Ectodermal cell (in vitro differentiated cells): ENCODE measurements at regions not wholly inside any gene's neighbourhood (a gene's known extent, or its start where the extent isn't known, plus 50 kb on each side); places are given as distances from the start of the nearest gene placed in this dataset.

Experiments
- H3K27ac ChIP-seq: 2 replicates; pipeline ENCODE4 v1.7.0; 2013; ENCODE audit warnings: mild to moderate bottlenecking, low read depth, low read length; ENCODE audit not compliant: insufficient read depth, poor library complexity, severe bottlenecking
- H3K27me3 ChIP-seq: 2 replicates; pipeline ENCODE4 v1.7.0; 2013; ENCODE audit warnings: mild to moderate bottlenecking, low read length; ENCODE audit not compliant: insufficient read depth, control insufficient read depth, poor library complexity, severe bottlenecking
- H3K36me3 ChIP-seq: one replicate; pipeline ENCODE4 v1.7.0; 2013; ENCODE audit warnings: low read length; ENCODE audit not compliant: control insufficient read depth, insufficient read depth
- H3K4me1 ChIP-seq: one replicate; pipeline ENCODE4 v1.7.0; 2013; ENCODE audit warnings: low read length; ENCODE audit not compliant: control insufficient read depth, insufficient read depth
- H3K4me3 ChIP-seq: 2 replicates; pipeline ENCODE4 v1.7.0; 2013; ENCODE audit warnings: low read depth, low read length, control low read depth; ENCODE audit not compliant: insufficient read depth
- H3K9me3 ChIP-seq: 2 replicates; pipeline ENCODE4 v1.7.0; 2013; ENCODE audit warnings: mild to moderate bottlenecking, low read length, moderate library complexity; ENCODE audit not compliant: control insufficient read depth
- WGBS, 2 experiments: methylation state at CpG; one replicate each; pipeline ENCODE4 v1.1.7; 2013; ENCODE audit warnings: missing lambda C conversion rate in 2 of 2; 5-methylcytosine and 5-hydroxymethylcytosine counted together

GRCh38 chr6:10101551-10102252, 313.2 kb downstream of the TFAP2A start:
- Histone ChIP-seq H3K4me1 (no peaks in the 10 kb centered on the region), H3K9me3 (no peaks in the 10 kb centered on the region)
- 93 to 96% methylated on average over 4 of the region's 4 CpGs for WGBS, 2 experiments

DNA sequence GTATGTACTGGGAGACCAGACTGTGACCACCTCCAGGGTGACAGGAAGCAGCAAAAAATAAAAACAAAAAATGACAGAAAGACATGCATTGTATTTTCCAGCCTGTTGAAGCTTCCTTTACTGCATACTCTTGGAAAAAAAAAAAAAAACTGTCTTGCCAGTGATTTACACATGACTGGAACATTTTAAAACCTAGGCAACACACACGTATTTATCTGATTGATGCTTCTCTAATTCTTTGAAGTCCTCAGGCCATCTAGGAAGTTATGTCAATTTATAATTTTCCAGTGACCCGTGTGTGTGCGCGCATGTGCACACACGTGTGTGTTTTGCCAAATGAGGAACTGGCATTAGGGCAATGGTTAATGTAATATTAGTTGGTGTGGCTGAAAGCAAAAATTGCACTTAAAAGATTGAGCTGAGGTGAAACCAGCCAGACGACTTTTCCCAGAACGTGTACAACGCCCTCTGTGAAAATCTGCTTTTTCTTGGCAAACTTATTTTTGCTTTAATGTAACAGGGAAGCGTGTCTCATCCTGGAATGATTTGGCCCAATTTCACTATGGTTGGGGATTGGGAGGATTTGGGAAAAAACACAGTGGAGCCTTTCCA, 315.2 kb downstream of the TFAP2A start:
- H3K4me1 ChIP-seq: no peaks in the 10 kb centered on the region
- H3K9me3 ChIP-seq: no peaks in the 10 kb centered on the region
- H3K4me3 ChIP-seq: no peak overlapping the region
- WGBS, 2 experiments: 94 to 97% methylated on average over 9 of the region's 9 CpGs
- H3K27ac ChIP-seq: no peak overlapping the region
- no peaks in the 10 kb centered on the region for H3K36me3 ChIP-seq
- H3K27me3 ChIP-seq: no peaks in the 10 kb centered on the region

More at GRCh38 chr6:10101551-10102252, 313.2 kb downstream of the TFAP2A start:
- Histone ChIP-seq H3K36me3 (no peaks in the 10 kb centered on the region), H3K4me3 (no peak overlapping the region), H3K27ac (no peak overlapping the region), H3K27me3 (no peaks in the 10 kb centered on the region)

DNA sequence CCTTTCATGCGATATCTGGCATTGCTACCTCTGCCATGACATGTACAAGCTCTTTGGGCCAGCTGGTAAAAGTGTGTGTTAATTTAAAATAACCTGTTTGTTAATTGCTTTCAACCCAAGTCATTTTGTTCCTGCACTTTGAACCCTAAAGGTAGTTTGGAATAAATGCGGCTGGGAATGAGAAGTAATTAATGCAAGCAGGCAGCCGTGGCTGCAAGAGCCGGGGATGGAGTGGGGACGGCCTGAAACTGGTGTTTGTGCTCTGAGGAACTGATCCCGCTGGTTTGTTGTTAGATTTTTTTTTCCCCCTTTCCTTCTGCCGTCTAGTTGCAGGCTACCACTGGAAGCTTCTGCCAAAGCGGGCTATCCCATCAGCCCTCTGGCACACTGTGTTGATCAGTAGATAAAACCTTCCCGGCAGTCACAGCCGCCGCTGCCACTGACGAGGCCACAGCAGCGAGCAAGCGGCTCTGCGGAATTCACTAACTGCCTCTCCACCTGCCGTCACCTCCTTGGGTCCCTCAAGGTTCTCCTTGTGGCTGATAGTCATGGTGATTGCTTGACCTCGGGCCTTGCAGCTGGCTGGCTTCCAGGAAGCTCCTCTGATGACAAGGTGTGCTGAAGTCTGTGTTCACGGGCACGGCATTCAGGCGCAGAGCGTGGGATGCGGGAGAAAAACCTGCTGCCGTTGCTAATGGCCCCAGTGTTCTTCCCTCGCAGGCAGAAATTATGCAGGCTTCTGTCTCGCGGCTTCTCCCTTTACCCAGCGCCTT, 315.9 kb downstream of the TFAP2A start:
- no peaks in the 10 kb centered on the region for H3K27me3 ChIP-seq
- H3K36me3 ChIP-seq: no peaks in the 10 kb centered on the region
- 86 to 90% methylated on average over 27 of the region's 27 CpGs for WGBS, 2 experiments
- no peaks in the 10 kb centered on the region for H3K4me1 ChIP-seq
- H3K27ac ChIP-seq: no peak overlapping the region
- no peaks in the 10 kb centered on the region for H3K9me3 ChIP-seq
- no peak overlapping the region for H3K4me3 ChIP-seq

DNA sequence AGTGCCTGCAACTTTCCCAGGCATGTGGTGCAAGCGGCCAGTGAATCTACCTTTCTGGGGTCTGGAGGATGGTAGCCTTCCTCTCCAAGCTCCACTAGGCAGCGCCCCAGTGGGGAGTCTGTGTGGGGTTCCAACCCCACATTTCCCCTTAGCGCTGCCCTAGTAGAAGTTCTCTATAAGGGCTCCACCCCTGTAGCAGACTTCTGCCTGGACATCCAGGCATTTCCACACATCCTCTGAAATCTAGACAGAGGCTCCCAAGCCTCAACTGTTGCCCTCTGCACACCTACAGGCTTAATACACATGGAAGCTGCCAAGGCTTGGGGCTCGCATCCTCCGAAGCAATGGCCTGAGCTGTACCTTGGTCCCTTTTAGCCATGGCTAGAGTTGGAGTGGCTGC, 321.6 kb downstream of the TFAP2A start:
- H3K36me3 ChIP-seq: no peaks in the 10 kb centered on the region
- H3K4me1 ChIP-seq: no peaks in the 10 kb centered on the region
- no peaks in the 10 kb centered on the region for H3K27me3 ChIP-seq
- H3K9me3 ChIP-seq: peaks cover 4% of the 10 kb centered on the region
- no peak overlapping the region for H3K27ac ChIP-seq
- WGBS, 2 experiments: 93 to 96% methylated on average over 5 of the region's 5 CpGs
- H3K4me3 ChIP-seq: no peak overlapping the region

DNA sequence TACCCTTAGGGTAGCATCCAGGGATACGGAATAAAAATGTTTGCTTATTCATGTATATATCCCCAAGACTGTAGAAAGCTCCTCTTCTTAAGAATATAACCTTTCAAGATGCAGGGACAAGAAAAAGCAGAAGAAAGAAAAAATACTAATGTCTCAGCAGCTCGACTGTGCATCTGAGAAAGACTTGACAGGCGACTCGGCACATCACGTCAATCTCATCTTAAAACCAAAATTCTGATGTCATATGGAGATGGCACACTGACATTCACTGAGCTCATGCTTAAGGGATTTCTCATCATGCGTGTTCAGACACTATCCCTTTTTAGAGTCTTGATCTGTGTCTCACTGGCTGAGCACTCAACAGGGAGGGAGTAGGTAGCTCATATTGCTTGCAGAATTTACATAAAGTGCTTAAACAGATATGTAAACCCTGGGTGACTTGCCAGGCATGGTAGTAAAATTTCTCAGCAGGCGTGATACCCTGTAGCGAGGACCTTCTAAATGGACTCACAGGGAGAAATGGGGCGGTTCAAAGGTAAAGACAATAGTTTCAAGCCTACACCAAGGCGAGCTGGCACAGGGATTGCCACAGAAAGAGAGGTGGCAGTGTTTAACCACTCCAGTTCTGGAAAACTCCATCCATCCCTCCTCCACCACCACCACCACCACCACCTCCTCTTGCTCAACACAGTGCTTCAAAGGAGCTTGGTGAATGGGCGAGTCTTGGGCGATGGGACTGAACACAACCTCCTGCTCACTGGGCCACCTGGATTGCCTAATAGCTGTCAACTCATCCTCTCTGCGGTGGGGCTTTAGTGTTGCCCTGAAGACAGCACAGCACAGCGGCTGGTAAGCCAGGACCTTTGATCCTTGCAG, 330.5 kb downstream of the TFAP2A start:
- 88 to 92% methylated on average over 13 of the region's 14 CpGs for WGBS, 2 experiments
- H3K4me1 ChIP-seq: no peaks in the 10 kb centered on the region
- H3K36me3 ChIP-seq: no peaks in the 10 kb centered on the region
- no peaks in the 10 kb centered on the region for H3K27me3 ChIP-seq
- H3K27ac ChIP-seq: no peak overlapping the region
- H3K4me3 ChIP-seq: no peak overlapping the region
- no peaks in the 10 kb centered on the region for H3K9me3 ChIP-seq

DNA sequence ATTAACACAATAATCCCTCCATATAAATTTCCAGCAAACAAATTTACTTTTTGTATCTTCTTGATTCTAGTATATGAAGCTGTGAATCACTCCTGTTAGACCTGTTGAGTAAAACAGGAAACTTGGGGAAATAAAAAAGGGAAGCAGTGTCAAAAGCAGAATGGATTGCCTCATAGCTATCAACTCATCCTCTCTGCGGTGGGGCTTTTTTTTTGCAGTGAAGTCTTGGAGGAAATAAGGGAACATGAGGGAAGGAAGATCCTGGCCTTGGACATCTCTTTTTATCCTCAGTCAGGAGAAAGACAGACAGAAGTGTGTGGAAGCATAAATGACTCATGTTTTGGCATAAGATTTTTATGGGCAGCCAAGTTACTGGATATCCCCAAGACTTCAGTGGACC, 332.5 kb downstream of the TFAP2A start:
- 100% methylated on average over 1 of the region's 1 CpG for WGBS, 2 experiments
- no peaks in the 10 kb centered on the region for H3K9me3 ChIP-seq

DNA sequence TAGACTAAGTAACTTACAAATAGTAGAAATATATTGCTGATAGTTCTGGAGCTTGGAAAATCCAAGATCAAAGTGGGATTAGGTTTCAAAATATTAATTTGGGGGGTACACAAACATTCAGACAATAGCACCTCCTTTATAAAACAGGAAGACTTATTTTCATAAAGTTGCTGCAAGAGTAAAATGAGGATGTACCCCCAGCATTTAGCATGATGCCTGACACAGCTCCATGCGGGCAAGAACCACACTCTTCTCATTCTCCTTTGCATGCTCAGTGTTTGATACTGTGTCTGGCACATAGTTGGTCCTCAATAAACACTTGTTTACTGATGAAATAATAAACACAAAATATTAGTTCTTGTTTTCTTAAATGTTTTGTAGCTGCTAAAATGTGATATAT, 332.9 kb downstream of the TFAP2A start:
- Histone ChIP-seq H3K4me3 (no peak overlapping the region), H3K36me3 (no peaks in the 10 kb centered on the region), H3K27me3 (no peaks in the 10 kb centered on the region), H3K4me1 (no peaks in the 10 kb centered on the region), H3K9me3 (no peaks in the 10 kb centered on the region), H3K27ac (no peak overlapping the region)
- WGBS, 2 experiments: 88 to 95% methylated on average over 1 of the region's 1 CpG

More for the DNA sequence above, 332.5 kb downstream of the TFAP2A start:
- Histone ChIP-seq H3K27me3 (no peaks in the 10 kb centered on the region), H3K4me3 (no peak overlapping the region), H3K4me1 (no peaks in the 10 kb centered on the region), H3K27ac (no peak overlapping the region), H3K36me3 (no peaks in the 10 kb centered on the region)

- Histone ChIP-seq H3K27me3 (no peaks in the 10 kb centered on the region), H3K4me3 (no peak overlapping the region), H3K4me1 (no peaks in the 10 kb centered on the region), H3K27ac (no peak overlapping the region), H3K36me3 (no peaks in the 10 kb centered on the region), H3K9me3 (no peaks in the 10 kb centered on the region)
- 93% methylated on average over 6 of the region's 6 CpGs for WGBS, 2 experiments
These were observed 333.8 kb downstream of the TFAP2A start for GRCh38 chr6:10081075-10081474.

DNA sequence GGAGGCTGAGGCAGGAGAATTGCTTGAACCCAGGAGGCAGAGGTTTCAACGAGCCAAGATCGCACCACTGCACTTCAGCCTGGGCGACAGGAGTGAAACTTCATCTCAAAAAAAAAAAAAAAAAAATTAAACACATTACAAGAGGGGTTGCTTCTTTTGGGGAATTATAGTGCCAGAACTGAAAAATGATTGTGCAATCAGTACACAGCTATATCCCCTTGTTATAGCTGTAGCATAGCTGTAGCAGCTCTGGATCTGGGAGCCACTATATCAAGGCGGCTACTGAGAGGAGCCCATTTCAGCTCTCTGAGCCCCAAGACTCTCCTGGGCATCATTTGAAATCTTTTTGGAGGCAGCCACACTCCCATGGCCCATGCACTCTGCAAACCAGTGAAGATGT, 334.3 kb downstream of the TFAP2A start:
- Histone ChIP-seq H3K27me3 (no peaks in the 10 kb centered on the region), H3K36me3 (no peaks in the 10 kb centered on the region), H3K9me3 (no peaks in the 10 kb centered on the region), H3K4me1 (no peaks in the 10 kb centered on the region), H3K4me3 (no peak overlapping the region), H3K27ac (no peak overlapping the region)
- WGBS, 2 experiments: 93 to 97% methylated on average over 1 to 4 of the region's 4 CpGs
